Keratinocyte (primary cell): ENCODE measurements at regions not wholly inside any gene's neighbourhood (a gene's known extent, or its start where the extent isn't known, plus 50 kb on each side); places are given as distances from the start of the nearest gene placed in this dataset.

ENCODE experiments used
- DNase-seq: peaks from one replicate; pipeline ENCODE4 v3.0.0-alpha.2; 2011; ENCODE audit warnings: low read depth, missing footprints, low spot score
- FAIRE-seq: peaks from 2 replicates; lab custom pipeline; 2011; peaks lifted over from hg19 to GRCh38; lab: Jason Lieb, UNC
- H2AFZ ChIP-seq: 2 replicates; pipeline ENCODE4 v1.6.0; 2012; ENCODE audit warnings: low read length, control low read depth, inconsistent platforms; ENCODE audit not compliant: control insufficient read depth
- H3K27ac ChIP-seq: 2 replicates; pipeline ENCODE4 v1.5.1; 2011; ENCODE audit warnings: low read length; ENCODE audit not compliant: control insufficient read depth, insufficient read depth
- H3K27me3 ChIP-seq: 3 replicates; pipeline ENCODE4 v1.6.0; 2011; ENCODE audit warnings: low read length; ENCODE audit not compliant: control insufficient read depth, insufficient read depth; ENCODE audit errors: extremely low read depth
- H3K36me3 ChIP-seq, 2 experiments: 2 replicates in 1 of 2; 3 replicates in 1 of 2; pipeline ENCODE4 v1.5.1; 2011; ENCODE audit warnings: low read length in 2 of 2, mild to moderate bottlenecking in 1 of 2; ENCODE audit not compliant: control insufficient read depth in 2 of 2, insufficient read depth in 2 of 2; ENCODE audit errors: extremely low read depth in 1 of 2
- H3K4me1 ChIP-seq: 3 replicates; pipeline ENCODE4 v1.5.1; 2011; ENCODE audit warnings: low read length; ENCODE audit not compliant: control insufficient read depth, insufficient read depth; ENCODE audit errors: extremely low read depth
- H3K4me2 ChIP-seq: 3 replicates; pipeline ENCODE4 v1.6.0; 2011; ENCODE audit warnings: low read depth, low read length; ENCODE audit not compliant: control insufficient read depth, insufficient read depth; ENCODE audit errors: extremely low read depth
- H3K4me3 ChIP-seq, 3 experiments: fragments of 200-600 bp in 1 of 3; sonication (generic) in 1 of 3; 2 replicates in 2 of 3; 3 replicates in 1 of 3; pipeline ENCODE4 v1.5.1; 2011 to 2016; ENCODE audit warnings: low read length in 3 of 3, mild to moderate bottlenecking in 3 of 3, control low read depth in 2 of 3, inconsistent platforms in 1 of 3, low read depth in 1 of 3, mixed read lengths in 1 of 3, mixed run types in 1 of 3, moderate library complexity in 1 of 3; ENCODE audit not compliant: control insufficient read depth in 2 of 3, insufficient read depth in 2 of 3; ENCODE audit errors: extremely low read depth in 1 of 3
- H3K79me2 ChIP-seq: 2 replicates; pipeline ENCODE4 v1.6.0; 2012; ENCODE audit warnings: low read length; ENCODE audit not compliant: control insufficient read depth, insufficient read depth
- H3K9ac ChIP-seq: 3 replicates; pipeline ENCODE4 v1.6.0; 2011; ENCODE audit warnings: low read length; ENCODE audit not compliant: control insufficient read depth, insufficient read depth; ENCODE audit errors: extremely low read depth
- H3K9me1 ChIP-seq: 3 replicates; pipeline ENCODE4 v1.6.0; 2011; ENCODE audit warnings: low read length; ENCODE audit not compliant: control insufficient read depth, insufficient read depth; ENCODE audit errors: extremely low read depth
- H3K9me3 ChIP-seq: 2 replicates; pipeline ENCODE4 v1.5.1; 2012; ENCODE audit warnings: low read depth, low read length; ENCODE audit not compliant: control insufficient read depth
- H4K20me1 ChIP-seq: 3 replicates; pipeline ENCODE4 v1.6.0; 2011; ENCODE audit warnings: low read length; ENCODE audit not compliant: control insufficient read depth, insufficient read depth; ENCODE audit errors: extremely low read depth
- EZH2 ChIP-seq: IDR thresholded peaks from one replicate; pipeline ENCODE4 v1.6.1; 2012; ENCODE audit warnings: inconsistent platforms, mild to moderate bottlenecking, low read length, moderate library complexity
- dilution Hi-C: fragments of 300-500 bp; cut with MboI; formaldehyde crosslinking; loops from one replicate; pipeline ENCODE4 v1.7.0; 2020; ENCODE audit warnings: low sequenced_read_pairs; ENCODE audit not compliant: extremely low pct_ligation_motif_present
- TF ChIP-seq, protein P1 (sequence below), 3 experiments: IDR thresholded peaks in 1 of 3; conservative IDR thresholded peaks in 1 of 3; optimal IDR thresholded peaks in 1 of 3; 2 replicates in 2 of 3; 3 replicates in 1 of 3; pipeline versions ENCODE3 to v1.5.1; 2011; ENCODE audit warnings: low read length in 3 of 3, mild to moderate bottlenecking in 3 of 3, moderate library complexity in 2 of 3, control low read depth in 1 of 3, inconsistent platforms in 1 of 3; ENCODE audit not compliant: insufficient read depth in 2 of 3; ENCODE audit errors: extremely low read depth in 1 of 3

DNA sequence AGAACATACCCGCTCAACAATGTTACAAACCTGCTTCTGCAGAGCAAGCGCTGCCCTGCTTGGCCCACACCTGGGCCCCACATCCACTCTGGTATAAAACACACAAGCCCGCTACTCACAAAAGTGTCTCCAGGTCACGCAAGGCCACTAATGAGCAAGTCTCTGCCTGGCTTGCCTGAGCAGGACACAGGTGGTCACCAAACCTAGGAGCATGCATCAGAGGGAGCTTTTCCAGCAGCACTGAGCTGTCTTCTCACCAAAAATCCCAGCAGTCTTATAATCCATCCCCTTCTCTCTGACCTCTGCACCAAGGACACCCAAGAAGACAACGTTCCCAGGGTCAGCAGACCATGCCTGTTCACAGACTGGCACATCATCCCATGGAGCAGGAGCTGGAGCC, 100.8 kb downstream of the DLL1 start:
- H3K4me3 ChIP-seq, result no peak overlapping the region
- H2AFZ ChIP-seq, result no peak overlapping the region
- no peaks in the 10 kb centered on the region for H3K79me2 ChIP-seq
- no peak overlapping the region for H3K9ac ChIP-seq
- no peaks in the 10 kb centered on the region for H3K9me1 ChIP-seq
- TF ChIP-seq, protein P1, sequence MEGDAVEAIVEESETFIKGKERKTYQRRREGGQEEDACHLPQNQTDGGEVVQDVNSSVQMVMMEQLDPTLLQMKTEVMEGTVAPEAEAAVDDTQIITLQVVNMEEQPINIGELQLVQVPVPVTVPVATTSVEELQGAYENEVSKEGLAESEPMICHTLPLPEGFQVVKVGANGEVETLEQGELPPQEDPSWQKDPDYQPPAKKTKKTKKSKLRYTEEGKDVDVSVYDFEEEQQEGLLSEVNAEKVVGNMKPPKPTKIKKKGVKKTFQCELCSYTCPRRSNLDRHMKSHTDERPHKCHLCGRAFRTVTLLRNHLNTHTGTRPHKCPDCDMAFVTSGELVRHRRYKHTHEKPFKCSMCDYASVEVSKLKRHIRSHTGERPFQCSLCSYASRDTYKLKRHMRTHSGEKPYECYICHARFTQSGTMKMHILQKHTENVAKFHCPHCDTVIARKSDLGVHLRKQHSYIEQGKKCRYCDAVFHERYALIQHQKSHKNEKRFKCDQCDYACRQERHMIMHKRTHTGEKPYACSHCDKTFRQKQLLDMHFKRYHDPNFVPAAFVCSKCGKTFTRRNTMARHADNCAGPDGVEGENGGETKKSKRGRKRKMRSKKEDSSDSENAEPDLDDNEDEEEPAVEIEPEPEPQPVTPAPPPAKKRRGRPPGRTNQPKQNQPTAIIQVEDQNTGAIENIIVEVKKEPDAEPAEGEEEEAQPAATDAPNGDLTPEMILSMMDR (optimal IDR thresholded peaks at IDR 0.05 in 1 of 3, IDR thresholded peaks at IDR 0.05 in 1 of 3, conservative IDR thresholded peaks at IDR 0.05 in 1 of 3; ENCODE audit: extremely low read depth in 1 of 3, insufficient read depth in 2 of 3, low read length in 3 of 3), result no peak
- TF ChIP-seq EZH2, result no peak
- no peak overlapping the region for H3K4me2 ChIP-seq
- no peak for FAIRE-seq
- no peaks in the 10 kb centered on the region for H4K20me1 ChIP-seq
- peaks cover 13% of the 10 kb centered on the region for H3K4me1 ChIP-seq
- dilution Hi-C loops, result no loop called here
- H3K36me3 ChIP-seq, result no peaks in the 10 kb centered on the region
- no peak for DNase-seq
- H3K27ac ChIP-seq, result no peak overlapping the region
- no peaks in the 10 kb centered on the region for H3K9me3 ChIP-seq
- peaks cover 5% of the 10 kb centered on the region for H3K27me3 ChIP-seq

DNA sequence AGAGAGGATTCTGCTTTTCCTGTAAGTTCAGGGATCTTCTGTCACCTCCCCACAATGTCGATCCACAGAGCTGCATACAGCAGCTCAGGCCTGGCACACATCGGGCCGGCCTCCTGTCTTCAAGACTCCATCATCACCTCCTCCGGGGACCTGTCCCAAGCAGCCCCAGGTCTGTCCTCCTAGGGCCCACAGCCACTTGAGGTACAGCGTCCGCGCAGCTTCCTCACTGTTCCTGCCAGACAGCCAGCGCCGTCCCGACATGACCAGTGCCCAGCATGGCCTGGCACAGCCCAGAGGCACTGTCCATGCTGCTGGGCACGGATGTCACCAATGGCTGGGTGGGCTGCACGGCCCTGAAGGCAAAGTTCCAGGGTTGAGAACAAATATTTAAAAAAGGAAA, 101.6 kb downstream of the DLL1 start:
- Histone ChIP-seq H3K9me3 (no peaks in the 10 kb centered on the region), H3K9ac (no peak overlapping the region), H3K4me3 (no peak overlapping the region), H3K4me1 (peaks cover 13% of the 10 kb centered on the region), H3K9me1 (no peaks in the 10 kb centered on the region), H4K20me1 (no peaks in the 10 kb centered on the region), H3K79me2 (no peaks in the 10 kb centered on the region), H2AFZ (no peak overlapping the region), H3K4me2 (no peak overlapping the region), H3K36me3 (no peaks in the 10 kb centered on the region), H3K27ac (no peak overlapping the region), H3K27me3 (peaks cover 5% of the 10 kb centered on the region)
- no peak for DNase-seq
- dilution Hi-C loops, result no loop called here
- no peak for TF ChIP-seq EZH2
- TF ChIP-seq, protein P1 (optimal IDR thresholded peaks at IDR 0.05 in 1 of 3, IDR thresholded peaks at IDR 0.05 in 1 of 3, conservative IDR thresholded peaks at IDR 0.05 in 1 of 3; ENCODE audit: extremely low read depth in 1 of 3, insufficient read depth in 2 of 3, low read length in 3 of 3), result no peak
- FAIRE-seq, result no peak
